ENCODE measurements at regions not wholly inside any gene's neighbourhood (a gene's known extent, or its start where the extent isn't known, plus 50 kb on each side); places are given as distances from the start of the nearest gene placed in this dataset.
A peak's percentile ranks its signal among the peaks of the same experiment; 100 is the strongest.

- intact Hi-C loops (cut with DNase I), result no loop called here
Observed at GRCh38 chr2:128477891-128478290, 159.2 kb upstream of the HS6ST1 start.

GRCh38 chr2:128485761-128486639, 167.3 kb upstream of the HS6ST1 start:
- intact Hi-C loops (cut with DNase I), result no loop called here
- no peak for DNase-seq (ENCODE audit: low spot score)

More at GRCh38 chr2:128477891-128478290, 159.2 kb upstream of the HS6ST1 start:
- peak; percentile 20 for DNase-seq (ENCODE audit: low spot score)

- intact Hi-C loops (cut with DNase I), result no loop called here
Observed at GRCh38 chr2:128486640-128487375, 168.1 kb upstream of the HS6ST1 start.

GRCh38 chr2:128487650-128488387, 169.2 kb upstream of the HS6ST1 start:
- intact Hi-C loops (cut with DNase I), result no loop called here
- DNase-seq (ENCODE audit: low spot score), result no peak

More at GRCh38 chr2:128486640-128487375, 168.1 kb upstream of the HS6ST1 start:
- no peak for DNase-seq (ENCODE audit: low spot score)

GRCh38 chr2:128488434-128488833, 169.8 kb upstream of the HS6ST1 start:
- no peak for DNase-seq (ENCODE audit: low spot score)

GRCh38 chr2:128489526-128490273, 171.0 kb upstream of the HS6ST1 start:
- peak; percentile 24 for DNase-seq (ENCODE audit: low spot score)
- intact Hi-C loops (cut with DNase I), result loop anchor here (10.0 kb wide), 1 partner anchor 165 kb away; no protein-coding TSS in a partner anchor

More at GRCh38 chr2:128488434-128488833, 169.8 kb upstream of the HS6ST1 start:
- intact Hi-C loops (cut with DNase I), result no loop called here

- no peak for DNase-seq (ENCODE audit: low spot score)
- intact Hi-C loops (cut with DNase I), result loop anchor here (10.0 kb wide), 1 partner anchor 166 kb away; no protein-coding TSS in a partner anchor
Observed at GRCh38 chr2:128490321-128490720, 171.7 kb upstream of the HS6ST1 start.

- DNase-seq (ENCODE audit: low spot score), result peak; percentile 62
- intact Hi-C loops (cut with DNase I), result loop anchor here (10.0 kb wide), 1 partner anchor 166 kb away; no protein-coding TSS in a partner anchor
Observed at GRCh38 chr2:128490881-128491691, 172.4 kb upstream of the HS6ST1 start.

GRCh38 chr2:128491692-128492244, 173.1 kb upstream of the HS6ST1 start:
- intact Hi-C loops (cut with DNase I), result loop anchor here (10.0 kb wide), 1 partner anchor 167 kb away; no protein-coding TSS in a partner anchor
- DNase-seq (ENCODE audit: low spot score), result peak; percentile 33

- intact Hi-C loops (cut with DNase I), result loop anchor here (10.0 kb wide), 1 partner anchor 168 kb away; no protein-coding TSS in a partner anchor
- DNase-seq (ENCODE audit: low spot score), result no peak
Observed at GRCh38 chr2:128492966-128493811, 174.5 kb upstream of the HS6ST1 start.

- intact Hi-C loops (cut with DNase I), result loop anchor here (1.0 to 10.0 kb wide), 2 partner anchors 27 to 169 kb away; no protein-coding TSS in a partner anchor
- no peak for DNase-seq (ENCODE audit: low spot score)
Observed at GRCh38 chr2:128493880-128494279, 175.2 kb upstream of the HS6ST1 start.

GRCh38 chr2:128494307-128494639, 175.6 kb upstream of the HS6ST1 start:
- intact Hi-C loops (cut with DNase I), result loop anchor here (1.0 to 10.0 kb wide), 2 partner anchors 27 to 169 kb away; no protein-coding TSS in a partner anchor
- no peak for DNase-seq (ENCODE audit: low spot score)

GRCh38 chr2:128494640-128495321, 176.1 kb upstream of the HS6ST1 start:
- DNase-seq (ENCODE audit: low spot score), result no peak
- intact Hi-C loops (cut with DNase I), result loop anchor here (1.0 to 10.0 kb wide), 2 partner anchors 27 to 170 kb away; no protein-coding TSS in a partner anchor

GRCh38 chr2:128495996-128496547, 177.4 kb upstream of the HS6ST1 start:
- intact Hi-C loops (cut with DNase I), result loop anchor here (10.0 kb wide), 1 partner anchor 171 kb away; no protein-coding TSS in a partner anchor
- no peak for DNase-seq (ENCODE audit: low spot score)

- DNase-seq (ENCODE audit: low spot score), result no peak
- intact Hi-C loops (cut with DNase I), result loop anchor here (10.0 kb wide), 1 partner anchor 172 kb away; no protein-coding TSS in a partner anchor
Observed at GRCh38 chr2:128496700-128497099, 178.0 kb upstream of the HS6ST1 start.

GRCh38 chr2:128497461-128497860, 178.8 kb upstream of the HS6ST1 start:
- intact Hi-C loops (cut with DNase I), result loop anchor here (10.0 kb wide), 1 partner anchor 173 kb away; no protein-coding TSS in a partner anchor
- DNase-seq (ENCODE audit: low spot score), result no peak
